ENCODE measurements at regions not wholly inside any gene's neighbourhood (a gene's known extent, or its start where the extent isn't known, plus 50 kb on each side); places are given as distances from the start of the nearest gene placed in this dataset.
"Not testable (repeated sequence)": the region's sequence is repeated elsewhere in the genome, so short reads cannot be mapped to it uniquely, and the experiment has no call there.

DNA sequence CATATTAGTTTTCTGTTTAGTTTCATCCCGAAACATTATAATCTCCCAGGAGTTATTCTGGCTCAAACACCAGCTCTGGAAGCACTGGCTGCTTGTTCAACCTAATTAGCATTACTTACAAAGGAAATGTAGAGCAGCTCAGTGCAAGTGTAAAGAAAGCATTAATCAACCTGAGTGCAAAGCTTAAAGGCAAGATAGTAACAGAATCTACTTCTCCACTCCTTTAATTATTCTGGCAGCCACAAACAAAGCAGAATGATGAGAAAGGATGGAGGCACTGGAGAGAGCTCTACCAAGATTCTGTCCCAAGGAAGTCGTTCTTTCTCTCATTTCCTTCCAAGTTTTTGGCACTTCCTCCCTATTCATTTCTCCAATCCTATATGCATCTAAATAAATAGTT is 1384.0 kb downstream of the ZPLD1 start:
- DNase-seq = no peak

DNA sequence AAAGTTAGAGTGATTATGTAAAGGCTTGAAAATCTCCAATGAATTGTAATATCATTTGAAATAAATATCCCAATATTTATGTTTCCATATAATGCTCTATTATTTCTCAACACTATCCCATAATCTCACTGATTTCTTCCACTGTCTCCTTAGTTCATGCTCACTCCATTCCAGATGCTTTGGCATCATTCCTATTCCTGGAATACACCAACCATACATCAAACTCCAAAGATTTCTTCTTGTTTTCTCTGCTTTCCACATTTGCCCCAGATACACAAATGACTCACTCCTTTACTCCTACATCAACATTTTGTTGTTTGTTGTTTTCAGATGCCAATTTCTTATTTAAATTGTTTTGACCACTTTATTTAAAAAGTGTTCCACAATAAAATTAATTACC is 1390.8 kb downstream of the ZPLD1 start:
- DNase-seq = no peak

DNA sequence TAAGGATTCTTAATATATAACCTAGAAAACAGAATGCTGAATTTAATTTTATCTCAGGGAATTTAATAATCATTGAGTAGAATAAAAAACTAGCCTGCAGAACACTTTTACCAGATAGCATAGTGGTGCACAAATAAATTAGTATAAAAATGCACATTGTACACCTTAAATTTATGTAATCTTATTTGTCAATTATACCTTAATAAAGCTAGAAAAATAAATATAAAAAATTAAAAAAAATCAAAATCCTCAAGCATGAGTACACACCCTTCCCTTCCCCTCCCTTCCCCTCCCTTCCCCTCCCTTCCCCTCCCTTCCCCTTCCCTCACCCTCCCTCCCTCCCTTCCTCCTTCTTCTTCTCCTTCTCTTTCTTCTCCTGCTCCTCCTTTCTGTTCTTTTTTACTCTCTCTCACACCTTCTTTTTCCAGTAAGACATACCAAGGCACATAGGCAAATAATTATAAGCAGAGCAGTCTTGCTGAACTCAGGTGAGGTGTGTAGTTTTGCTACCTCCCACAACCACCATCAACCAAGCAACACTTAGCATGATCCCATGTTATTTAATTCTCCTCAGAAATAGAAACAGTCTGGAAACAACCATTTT is 1395.0 kb downstream of the ZPLD1 start:
- DNase-seq = no peak

DNA sequence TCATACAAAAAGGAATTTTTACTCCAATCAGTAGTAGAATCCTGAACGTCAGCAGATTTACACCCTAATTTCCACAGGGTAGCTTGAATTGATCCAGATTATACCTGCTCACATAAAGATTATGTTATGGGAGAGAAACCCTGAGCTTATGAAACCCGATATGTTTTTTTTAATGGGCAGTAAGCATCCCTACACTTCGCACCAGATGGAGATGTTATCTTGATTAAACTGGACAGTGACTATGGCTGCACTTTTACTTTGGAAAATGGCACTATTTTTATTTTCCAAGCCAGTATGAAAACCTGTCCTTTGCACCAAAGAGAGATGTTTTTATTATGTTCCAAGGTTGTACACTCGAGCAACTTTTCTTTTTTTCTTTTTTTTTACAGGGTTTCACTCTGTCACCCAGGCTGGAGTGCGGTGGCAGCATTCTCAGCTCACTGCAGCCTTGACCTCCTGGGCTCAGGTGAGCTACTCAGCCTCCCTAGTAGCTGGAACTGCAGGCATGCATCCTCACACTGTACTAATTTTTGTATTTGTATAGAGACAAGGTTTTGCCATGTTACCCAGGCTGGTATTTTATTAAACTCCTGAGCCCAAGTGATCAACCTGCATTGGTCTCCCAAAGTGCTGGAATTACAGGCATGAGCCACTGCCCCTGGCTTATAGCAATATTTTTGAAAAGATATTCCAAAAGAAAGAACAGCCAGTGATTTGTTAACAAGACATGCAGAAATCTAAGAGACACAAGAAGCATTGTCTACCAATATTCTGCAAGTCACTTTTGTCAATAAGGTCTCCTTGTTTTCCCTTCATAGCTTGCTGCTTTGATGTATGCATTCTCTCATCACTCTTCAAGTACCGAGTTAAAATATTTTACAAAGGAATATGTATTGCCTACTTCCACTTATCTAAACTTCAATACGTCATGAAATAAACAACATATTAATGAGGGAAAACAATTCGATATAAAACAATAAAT is 1412.6 kb downstream of the ZPLD1 start:
- no peak for DNase-seq

DNA sequence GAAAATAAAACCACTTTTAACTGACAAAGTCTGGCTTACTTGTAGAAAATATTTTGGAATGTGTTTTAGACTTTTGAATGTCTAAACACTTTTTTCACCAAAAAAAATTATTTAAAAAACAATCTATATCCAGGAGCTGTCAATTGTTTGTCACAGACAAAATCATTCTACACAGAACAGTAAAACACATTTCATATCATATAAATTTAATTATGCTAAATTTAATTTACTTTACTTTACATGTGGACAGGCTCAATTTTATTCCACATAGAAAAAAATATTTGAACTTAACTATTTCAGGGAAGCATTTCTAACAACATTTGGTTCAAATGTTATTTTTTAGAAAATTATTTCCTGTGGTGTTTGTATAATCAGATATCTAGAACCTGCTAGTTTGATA is 1417.0 kb downstream of the ZPLD1 start:
- DNase-seq = no peak

DNA sequence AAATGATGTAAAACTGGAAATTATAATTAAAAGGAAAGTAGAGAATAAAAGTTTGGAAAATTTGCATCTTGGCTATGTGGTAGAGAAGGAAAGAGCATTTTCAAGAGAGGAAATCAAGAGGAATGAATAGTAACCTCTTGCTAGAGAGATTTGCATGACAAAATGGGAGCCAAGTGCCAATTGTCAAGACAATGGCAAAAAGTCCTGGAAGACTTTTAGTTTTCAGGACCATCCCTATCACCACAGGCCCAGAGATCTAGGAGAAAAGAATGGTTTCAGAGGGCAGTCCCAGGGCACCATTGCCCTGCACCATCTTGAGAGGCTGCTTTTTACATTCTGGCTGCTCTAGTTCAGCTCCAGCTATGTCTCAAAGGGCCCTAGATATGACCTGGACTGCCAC is 1427.6 kb downstream of the ZPLD1 start:
- DNase-seq = no peak

DNA sequence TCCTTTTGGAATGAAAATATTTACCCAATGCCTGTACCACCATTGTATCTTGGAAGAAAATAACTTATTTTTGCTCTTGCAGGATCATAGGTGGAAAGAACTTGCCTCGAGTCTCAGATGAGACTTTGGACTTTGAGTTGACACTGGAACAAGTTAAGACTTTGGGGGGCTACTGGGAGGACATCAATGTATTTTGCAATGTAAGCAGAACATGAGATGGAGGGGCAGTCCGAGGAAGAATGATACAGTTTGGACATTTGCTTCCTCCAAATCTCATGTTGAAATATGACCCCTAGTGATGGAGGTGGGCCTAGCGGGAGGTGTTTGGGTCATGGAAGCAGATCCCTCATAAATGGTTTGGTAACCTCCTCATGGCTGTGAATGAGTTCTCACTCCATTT is 1428.6 kb downstream of the ZPLD1 start:
- no peak for DNase-seq

DNA sequence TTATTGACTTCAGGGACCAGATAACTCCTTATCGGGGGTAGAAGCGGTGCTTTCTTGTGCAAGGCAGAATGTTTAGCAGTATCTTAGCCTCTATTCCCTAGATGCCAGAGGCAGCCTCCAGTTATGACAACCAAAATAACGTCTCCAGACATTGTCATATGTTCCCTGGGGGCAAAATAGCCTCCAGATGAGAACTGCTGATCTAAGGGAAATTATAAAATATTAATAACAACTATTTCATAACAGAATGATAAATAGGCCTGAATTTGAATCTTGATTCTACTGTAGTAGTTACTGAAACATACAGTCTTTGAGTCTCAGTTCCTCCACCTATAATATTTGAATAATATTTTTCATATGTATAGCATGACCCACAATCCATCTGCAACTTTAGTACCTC is 1431.3 kb downstream of the ZPLD1 start:
- no peak for DNase-seq

DNA sequence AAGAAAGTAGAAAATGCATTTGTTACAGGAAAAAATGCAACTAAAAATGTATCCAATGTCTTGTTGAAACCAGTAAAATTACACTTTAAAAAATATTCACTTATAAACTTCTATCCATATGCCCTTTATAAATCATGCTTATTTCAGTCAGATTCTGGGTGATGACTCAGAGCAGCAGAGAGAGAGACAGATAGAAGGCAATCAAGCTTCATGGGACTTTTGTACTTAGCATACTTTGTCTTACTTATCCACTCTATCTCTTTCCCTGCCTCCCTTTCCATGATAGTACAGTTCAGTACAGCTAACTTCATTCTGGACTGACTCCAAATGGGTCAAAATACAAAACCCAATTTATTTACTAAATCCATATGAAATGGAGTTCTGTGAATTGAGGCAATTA is 1438.2 kb downstream of the ZPLD1 start:
- no peak for DNase-seq

DNA sequence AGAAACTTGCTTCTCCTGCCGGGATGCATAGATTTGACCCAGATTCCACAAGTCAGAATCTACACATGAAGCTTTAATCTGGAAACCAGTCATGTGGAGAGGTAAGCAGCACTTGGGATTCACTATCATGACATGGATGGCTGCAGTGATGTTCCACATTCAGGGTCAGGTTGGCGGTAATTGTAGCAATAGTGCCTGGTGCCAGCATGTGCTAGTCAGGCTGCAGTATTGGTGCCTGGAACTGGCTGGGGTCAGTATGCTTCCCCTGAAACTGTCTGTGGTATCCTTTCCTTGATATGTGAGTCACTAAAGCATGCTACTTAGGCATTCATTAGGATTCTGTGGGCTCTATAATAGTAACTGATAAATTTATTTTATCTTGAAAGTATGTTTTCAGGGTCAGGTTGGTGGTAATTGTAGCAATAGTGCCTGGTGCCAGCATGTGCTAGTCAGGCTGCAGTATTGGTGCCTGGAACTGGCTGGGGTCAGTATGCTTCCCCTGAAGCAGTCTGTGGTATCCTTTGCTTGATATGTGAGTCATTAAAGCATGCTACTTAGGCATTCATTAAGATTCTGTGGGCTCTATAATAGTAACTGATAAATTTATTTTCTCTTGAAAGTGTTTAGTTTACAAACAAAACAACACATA is 1439.2 kb downstream of the ZPLD1 start:
- peak; percentile 0 for DNase-seq

DNA sequence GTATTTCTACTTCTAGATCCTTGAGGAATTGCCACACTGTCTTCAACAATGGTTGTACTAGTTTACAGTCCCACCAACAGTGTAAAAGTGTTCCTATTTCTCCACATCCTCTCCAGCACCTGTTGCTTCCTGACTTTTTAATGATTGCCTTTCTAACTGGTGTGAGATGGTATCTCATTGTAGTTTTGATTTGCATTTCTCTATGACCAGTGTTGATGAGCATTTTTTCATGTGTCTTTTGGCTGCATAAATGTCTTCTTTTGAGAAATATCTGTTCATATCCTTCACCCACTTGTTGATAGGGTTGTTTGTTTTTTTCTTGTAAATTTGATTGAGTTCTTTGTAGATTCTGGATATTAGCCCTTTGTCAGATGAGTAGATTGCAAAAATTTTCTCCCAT is 1447.0 kb downstream of the ZPLD1 start:
- not testable (repeated sequence) for DNase-seq

DNA sequence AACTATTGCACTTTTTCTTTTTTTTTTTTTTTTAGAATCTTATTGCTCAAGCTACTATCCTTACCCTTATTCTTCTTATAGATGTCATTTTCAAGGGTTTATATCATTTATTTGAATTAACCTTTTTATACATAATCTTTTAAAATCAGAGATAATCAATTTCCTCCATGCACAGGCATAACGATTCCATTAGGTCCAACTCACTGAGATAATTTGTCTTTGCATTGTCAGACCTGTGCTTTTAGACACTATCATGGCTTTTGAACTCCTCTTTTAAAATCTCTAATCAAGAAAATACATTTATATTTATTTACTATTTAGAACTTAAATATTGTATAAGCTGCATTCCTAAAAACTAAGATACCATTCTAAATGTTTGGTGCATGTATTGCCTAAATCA is 1454.9 kb downstream of the ZPLD1 start:
- no peak for DNase-seq

DNA sequence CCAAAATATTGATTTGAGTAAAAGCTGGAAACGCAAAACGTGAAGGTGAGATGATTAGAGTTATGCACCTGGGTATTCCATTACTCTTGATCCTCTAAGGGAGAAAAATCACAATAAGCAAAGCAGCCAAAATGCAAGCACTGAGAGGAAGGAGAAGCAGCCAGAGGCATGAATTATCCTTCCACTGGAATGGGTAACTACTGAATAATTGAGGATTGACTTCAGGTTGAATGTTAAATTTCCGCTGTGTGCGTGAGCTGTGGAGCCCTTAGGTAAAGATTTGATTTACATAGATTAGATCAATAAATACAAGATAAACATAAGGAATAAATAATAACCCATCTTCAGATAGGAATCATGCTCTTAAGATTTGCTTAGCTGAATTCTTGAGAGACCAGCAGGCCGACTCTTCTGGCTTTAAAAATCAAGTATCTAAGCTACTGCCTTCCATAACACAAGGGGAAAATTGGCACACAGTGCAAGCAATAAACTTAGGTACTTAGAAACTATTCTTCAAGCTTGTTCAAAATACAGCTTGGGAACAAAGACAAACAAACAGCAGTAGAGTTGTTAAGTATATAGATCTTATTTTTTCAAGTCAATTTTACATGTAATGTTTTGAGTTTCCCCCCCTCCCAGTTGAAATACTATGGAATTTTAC is 1459.5 kb downstream of the ZPLD1 start:
- no peak for DNase-seq

DNA sequence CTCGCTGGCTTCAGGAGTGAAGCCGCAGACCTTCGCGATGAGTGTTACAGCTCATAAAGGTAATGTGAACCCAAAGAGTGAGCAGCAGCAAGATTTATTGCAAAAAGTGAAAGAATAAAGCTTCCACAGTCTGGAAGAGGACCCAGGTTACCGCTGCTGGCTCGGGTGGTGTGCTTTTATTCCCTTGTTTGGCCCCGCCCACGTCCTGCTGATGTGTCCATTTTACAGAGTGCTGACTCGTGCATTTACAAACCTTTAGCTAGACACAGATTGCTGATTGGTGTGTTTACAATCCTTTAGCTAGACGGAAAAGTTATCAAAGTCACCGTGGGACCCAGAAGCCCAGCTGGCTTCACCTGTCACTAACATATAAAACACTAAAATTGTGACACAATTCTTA is 1464.5 kb downstream of the ZPLD1 start:
- no peak for DNase-seq

DNA sequence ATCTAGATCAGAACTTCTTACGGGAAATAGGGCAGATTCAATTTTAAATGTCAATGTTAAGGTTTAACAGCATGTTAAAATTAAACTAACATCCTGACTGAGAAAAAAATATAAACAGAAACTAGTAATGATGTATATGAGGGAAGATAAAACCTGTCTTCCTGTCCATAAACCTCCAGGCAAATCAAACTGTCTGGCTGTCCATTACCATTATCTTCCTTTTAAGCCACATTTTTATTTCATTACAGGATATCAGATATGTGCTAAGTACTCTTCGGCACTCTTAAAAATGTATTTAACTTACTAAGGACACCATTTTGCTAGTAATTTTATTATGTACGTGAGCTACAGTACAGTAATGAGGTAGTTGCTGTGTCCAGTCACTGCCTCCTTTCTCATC is 1461.7 kb upstream of the ALCAM start:
- no peak for DNase-seq

DNA sequence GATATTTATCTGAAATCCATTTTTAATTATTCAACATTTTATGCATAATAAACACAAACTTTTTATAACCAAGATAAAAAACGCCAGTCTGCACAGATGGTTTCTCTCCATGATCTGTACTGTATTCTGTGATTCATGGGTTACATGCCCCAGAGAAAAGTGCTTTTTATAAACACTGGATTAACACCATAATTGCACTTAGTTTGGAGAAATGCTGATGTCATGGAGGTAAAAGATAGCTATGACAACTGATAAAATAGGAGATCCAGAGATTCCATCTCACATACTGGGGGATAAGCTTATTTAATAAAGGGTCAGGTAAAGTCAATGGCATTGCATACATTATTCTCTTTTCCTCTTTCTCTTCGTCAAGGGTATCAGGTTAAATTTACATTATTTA is 1460.4 kb upstream of the ALCAM start:
- DNase-seq = no peak

DNA sequence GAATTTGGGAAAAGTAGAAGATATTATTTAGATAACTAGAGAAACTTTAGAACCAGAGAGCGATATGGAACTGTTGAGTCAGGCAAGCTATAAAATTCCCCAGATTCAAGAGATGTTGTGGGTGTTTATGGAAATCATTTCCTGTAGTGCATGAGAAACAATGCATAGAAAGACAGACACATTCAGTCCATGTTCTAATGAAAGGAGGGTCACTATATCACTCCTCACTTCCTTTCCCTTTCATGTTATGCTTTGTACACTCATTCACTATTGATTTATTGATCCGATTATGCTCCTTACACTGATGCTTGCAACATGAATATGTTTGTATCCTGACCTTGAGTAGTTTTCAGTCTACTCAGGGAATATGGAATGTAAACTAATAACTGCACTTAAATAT is 1459.9 kb upstream of the ALCAM start:
- no peak for DNase-seq

DNA sequence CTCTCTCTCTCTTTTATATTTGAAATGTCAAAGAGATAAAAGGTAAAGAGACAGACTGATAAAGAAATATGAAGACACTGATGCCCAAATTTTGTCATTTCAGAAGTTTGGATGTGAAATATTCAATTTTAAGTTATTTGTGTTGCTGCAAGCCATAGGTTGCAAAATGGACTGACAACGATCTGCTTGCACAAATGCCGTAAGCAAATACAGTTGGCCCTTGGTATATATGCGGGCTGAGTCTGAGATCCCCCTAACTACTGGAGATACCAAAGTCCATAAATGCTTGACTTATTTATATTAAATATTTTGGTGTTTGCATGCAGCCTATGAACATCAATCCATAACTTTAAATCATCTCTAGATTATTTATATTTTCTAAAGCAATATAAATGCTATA is 1459.1 kb upstream of the ALCAM start:
- no peak for DNase-seq

DNA sequence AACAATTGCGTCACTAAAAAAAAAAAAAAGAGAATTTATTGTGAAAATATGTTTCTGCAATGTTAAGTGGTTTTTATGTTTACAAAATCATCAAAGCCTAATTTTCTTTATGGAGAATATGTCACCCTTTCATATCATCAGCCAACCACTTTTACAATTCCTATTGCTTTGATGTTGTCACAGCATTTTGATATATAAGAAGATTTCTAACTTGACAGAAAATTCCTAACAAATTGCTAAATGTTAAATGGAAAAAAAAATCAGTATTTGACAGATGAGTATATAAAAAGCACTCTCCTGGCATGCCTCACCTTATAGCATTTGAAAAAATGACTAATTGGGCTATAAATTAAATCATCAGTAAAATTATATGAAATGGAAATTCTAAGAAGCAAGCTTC is 1457.3 kb upstream of the ALCAM start:
- DNase-seq = no peak

DNA sequence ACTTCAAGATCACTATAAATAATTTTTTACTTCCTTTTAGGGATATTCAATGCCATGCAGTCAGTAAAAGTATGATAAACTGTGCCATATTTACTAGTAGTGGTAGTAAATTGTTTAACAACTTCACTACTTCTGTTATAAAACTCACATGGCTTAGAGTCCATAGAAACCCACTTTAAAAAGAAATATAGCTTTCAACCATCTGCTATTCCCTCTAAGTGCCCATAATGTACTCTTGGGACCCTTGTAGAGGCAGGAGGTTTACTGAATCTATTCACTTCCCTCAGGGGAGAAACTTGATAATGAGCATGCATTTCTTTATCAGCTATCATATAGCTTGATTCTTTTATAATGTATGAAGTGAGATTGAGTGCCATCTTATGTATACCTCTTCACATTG is 1448.4 kb upstream of the ALCAM start:
- no peak for DNase-seq

DNA sequence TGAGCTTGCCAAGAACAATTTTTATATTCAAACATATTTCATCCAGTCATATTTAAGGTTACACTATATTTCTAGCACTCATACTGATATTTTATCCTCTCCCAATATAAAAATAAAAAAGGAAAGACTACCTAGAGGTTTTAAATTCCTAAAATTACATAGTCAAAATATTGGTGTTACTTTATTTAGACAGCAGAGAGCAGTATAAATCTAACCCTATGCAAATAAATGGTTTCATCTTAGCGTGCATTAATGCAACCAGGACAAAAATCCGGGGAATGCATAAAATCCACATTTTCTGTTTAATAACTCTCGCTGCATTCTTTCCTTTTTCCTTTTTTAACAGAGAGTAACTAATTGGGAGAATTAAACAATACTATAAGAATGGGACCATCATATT is 1447.4 kb upstream of the ALCAM start:
- DNase-seq = peak; percentile 4

DNA sequence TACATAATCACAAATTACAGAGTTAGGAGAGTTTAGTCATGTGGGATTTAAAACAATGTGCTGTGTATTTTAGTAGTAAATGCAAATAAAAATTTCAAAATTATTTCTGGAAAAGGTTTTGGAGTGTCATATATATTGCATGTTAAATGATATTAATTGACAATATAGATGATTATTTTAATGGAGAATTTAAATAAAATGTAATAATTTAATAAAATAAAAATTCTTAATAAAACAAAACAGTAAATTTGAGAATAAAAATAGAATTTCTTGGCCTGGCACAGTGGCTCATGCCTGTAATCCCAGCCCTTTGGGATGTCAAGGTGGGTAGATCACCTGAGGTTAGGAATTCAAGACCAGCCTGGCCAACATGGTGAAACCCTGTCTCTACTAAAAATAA is 1442.8 kb upstream of the ALCAM start:
- DNase-seq = no peak

DNA sequence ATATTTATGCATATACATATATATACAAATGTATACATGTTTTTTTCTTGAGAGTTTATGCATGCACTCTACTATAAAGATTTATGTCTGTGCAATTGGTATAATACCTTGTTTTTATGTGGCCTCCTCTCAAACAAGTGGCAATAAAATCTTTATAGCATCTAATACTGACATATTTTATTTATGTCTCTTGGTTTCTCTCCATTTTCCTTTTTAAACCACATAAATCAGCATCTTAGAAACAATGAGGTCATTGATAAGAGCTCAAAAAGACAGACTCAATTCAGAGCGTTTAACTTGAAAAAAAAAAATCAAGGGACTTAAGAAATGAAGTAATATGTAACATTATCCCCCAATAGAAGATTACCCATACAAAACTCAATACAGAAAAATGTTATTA is 1442.2 kb upstream of the ALCAM start:
- DNase-seq = no peak

DNA sequence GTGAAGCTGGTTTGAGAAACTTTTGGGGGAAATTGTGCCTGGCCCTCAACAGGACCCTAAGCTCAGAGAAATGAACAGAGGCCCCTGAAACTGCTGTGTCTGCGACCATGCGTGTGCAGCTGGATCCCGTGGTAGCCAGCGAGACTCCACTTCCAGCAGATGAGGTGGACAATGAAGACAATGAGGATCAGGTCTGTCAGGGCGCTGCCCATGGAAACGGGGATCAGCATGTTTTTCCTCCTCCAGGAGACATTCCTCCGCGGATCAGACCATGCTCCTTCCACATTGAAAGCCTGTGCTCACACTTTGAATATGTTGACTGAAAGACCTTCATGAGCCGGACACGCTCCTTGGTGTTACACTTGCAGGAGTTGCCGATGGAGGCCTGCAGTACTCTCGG is 1439.8 kb upstream of the ALCAM start:
- DNase-seq = no peak

All from EL (cell line).